ENCODE measurements at regions not wholly inside any gene's neighbourhood (a gene's known extent, or its start where the extent isn't known, plus 50 kb on each side); places are given as distances from the start of the nearest gene placed in this dataset.

DNA sequence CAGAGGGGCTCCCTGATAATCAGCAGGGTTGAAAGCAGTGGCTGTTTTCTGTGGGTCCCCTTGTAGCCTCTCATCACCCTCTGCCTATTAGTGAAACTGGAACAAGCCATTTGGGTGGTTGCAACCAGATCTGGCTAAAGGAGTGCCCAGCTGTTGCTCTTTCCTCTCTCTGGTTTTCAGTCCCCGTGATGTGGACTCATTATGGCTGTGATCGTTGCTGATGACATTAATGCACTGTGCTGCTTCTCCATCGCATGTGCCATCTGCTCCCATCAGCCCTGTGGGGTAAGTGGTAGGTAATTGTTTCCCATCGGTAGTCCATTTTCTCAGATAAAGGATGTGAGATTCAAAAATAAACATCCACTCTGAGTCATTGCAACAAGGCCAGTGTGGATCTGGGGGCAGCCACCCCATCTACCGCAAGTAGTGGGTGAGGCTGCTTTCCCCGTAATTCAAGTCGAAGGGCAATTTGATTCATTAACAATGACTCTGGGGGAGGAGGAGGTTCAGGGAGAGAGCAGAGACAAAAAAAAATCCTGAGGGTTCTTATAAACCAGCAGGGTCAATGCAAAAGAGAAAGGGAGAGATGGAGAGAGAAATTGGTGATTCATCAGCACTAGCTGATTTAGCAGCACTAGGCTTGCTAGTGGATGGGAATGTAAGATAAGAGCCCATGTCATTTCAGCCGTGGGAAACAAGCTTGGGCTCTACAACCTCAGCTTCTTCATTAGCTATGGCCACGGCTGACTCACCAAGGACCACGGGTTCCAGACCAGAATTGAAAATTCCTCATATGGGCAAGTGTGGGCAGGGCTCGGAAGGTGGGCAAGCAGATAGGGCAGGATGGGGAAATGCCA lies 357.8 kb downstream of the MID1IP1 start:
- DNase-seq: no peak
- H3K4me3 ChIP-seq (ENCODE audit: insufficient read depth, low read depth, low read length, poor library complexity, severe bottlenecking): no peak overlapping the region
- H3K27ac ChIP-seq (ENCODE audit: insufficient read depth, low read length, poor library complexity, severe bottlenecking): no peak overlapping the region
- H3K27me3 ChIP-seq (replicated peaks; ENCODE audit: control insufficient read depth, insufficient read depth, low read length, poor library complexity, severe bottlenecking): peaks cover 4% of the 10 kb centered on the region
- no peaks in the 10 kb centered on the region for H3K36me3 ChIP-seq (ENCODE audit: control insufficient read depth, insufficient read depth, low read length)
- no peaks in the 10 kb centered on the region for H3K9me3 ChIP-seq (ENCODE audit: control insufficient read depth, low read length)
- no peaks in the 10 kb centered on the region for H3K4me1 ChIP-seq (ENCODE audit: control insufficient read depth, insufficient read depth, low read length, poor library complexity, severe bottlenecking)

DNA sequence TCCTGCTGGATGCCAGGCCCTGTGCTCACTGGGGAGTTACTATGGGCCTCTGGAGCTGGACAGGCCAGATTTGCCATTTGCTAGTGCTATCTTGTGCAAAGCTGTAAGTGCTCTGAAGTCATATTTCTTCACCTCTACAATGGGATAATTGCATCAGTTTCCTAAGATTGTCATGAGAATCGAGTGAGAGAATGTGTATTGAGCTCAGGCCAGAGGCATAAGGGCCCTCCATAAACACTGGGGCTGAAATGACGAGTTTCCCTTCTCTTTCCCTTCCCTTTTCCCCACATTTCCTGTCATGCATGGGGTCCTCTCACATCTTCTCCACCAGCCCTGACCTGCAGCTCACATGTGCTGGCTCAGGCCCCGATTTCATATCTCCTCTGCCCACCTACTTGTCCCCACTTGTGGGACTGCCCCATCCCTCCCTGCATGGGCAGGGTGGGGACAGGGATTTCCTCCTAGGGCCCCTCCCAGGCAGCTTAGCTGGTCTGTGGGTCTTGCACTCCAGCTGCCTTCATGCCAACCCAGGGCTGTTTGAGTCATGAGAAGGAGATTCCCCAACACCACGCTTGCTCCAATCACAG lies 358.8 kb downstream of the MID1IP1 start:
- peaks cover 4% of the 10 kb centered on the region for H3K27me3 ChIP-seq (replicated peaks; ENCODE audit: control insufficient read depth, insufficient read depth, low read length, poor library complexity, severe bottlenecking)
- no peak overlapping the region for H3K27ac ChIP-seq (ENCODE audit: insufficient read depth, low read length, poor library complexity, severe bottlenecking)
- no peaks in the 10 kb centered on the region for H3K9me3 ChIP-seq (ENCODE audit: control insufficient read depth, low read length)
- H3K36me3 ChIP-seq (ENCODE audit: control insufficient read depth, insufficient read depth, low read length): no peaks in the 10 kb centered on the region
- no peak overlapping the region for H3K4me3 ChIP-seq (ENCODE audit: insufficient read depth, low read depth, low read length, poor library complexity, severe bottlenecking)
- H3K4me1 ChIP-seq (ENCODE audit: control insufficient read depth, insufficient read depth, low read length, poor library complexity, severe bottlenecking): no peaks in the 10 kb centered on the region
- no peak for DNase-seq

DNA sequence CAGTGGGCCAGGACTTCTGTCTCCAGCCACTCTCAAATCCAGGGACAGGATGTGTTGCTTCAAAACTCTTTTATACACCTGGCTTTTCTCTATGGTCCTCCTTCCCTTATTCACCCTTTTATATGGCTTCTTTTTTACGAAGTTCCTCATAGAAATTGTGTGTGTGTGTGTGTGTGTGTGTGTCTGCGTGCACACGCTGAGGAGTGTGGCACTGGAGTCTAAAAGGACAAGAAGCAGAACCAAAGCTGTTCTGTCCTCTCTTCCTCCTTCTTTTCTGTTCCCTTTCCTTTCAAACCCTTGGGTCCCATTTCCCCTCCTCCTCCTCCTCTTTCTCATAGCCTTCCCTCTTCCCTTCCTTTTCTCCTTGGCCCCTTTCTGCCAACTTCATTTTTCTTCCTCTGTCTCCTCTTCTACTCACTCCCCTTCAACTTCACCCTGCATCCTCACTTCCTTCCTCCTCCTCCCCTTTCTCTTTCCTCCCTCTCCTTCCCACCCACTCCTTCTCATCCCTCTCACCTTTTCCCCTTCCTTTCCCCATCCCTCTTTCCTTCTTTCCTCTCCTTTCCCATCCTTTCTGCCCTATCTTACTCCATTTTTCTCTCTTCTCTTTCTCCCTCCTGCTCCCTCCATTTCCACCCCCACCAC lies 360.5 kb downstream of the MID1IP1 start:
- Histone ChIP-seq H3K27me3 (replicated peaks; ENCODE audit: control insufficient read depth, insufficient read depth, low read length, poor library complexity, severe bottlenecking) (peaks cover 4% of the 10 kb centered on the region), H3K4me3 (ENCODE audit: insufficient read depth, low read depth, low read length, poor library complexity, severe bottlenecking) (no peak overlapping the region), H3K4me1 (ENCODE audit: control insufficient read depth, insufficient read depth, low read length, poor library complexity, severe bottlenecking) (no peaks in the 10 kb centered on the region), H3K27ac (ENCODE audit: insufficient read depth, low read length, poor library complexity, severe bottlenecking) (no peak overlapping the region), H3K9me3 (ENCODE audit: control insufficient read depth, low read length) (no peaks in the 10 kb centered on the region), H3K36me3 (ENCODE audit: control insufficient read depth, insufficient read depth, low read length) (no peaks in the 10 kb centered on the region)
- no peak for DNase-seq

DNA sequence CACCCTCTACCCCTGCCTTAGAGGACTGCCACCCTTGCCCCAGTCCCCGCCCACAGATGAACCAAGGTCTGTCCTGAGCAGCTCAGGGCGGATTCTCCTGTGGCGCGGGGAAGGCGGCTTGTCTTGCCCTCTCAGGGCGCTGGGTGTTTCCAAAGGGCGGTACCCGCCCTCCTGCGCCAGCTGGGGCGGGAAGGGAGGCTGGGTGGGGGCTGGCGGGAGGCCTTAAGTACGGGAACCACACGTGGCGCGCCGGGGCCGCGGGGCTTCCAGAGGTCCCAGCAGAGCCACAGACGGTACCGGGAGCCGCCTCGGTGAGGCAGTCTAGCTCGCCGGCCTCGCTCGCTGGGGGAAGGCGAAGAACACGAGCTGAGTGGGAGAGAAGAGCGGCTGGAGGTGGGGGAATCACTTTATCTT lies 361.1 kb downstream of the MID1IP1 start:
- H3K27ac ChIP-seq (ENCODE audit: insufficient read depth, low read length, poor library complexity, severe bottlenecking): no peak overlapping the region
- no peaks in the 10 kb centered on the region for H3K36me3 ChIP-seq (ENCODE audit: control insufficient read depth, insufficient read depth, low read length)
- H3K27me3 ChIP-seq (replicated peaks; ENCODE audit: control insufficient read depth, insufficient read depth, low read length, poor library complexity, severe bottlenecking): peaks cover 4% of the 10 kb centered on the region
- no peak overlapping the region for H3K4me3 ChIP-seq (ENCODE audit: insufficient read depth, low read depth, low read length, poor library complexity, severe bottlenecking)
- no peaks in the 10 kb centered on the region for H3K4me1 ChIP-seq (ENCODE audit: control insufficient read depth, insufficient read depth, low read length, poor library complexity, severe bottlenecking)
- no peaks in the 10 kb centered on the region for H3K9me3 ChIP-seq (ENCODE audit: control insufficient read depth, low read length)
- peak in 2 of 3 donors; percentile 5 to 11 for DNase-seq

DNA sequence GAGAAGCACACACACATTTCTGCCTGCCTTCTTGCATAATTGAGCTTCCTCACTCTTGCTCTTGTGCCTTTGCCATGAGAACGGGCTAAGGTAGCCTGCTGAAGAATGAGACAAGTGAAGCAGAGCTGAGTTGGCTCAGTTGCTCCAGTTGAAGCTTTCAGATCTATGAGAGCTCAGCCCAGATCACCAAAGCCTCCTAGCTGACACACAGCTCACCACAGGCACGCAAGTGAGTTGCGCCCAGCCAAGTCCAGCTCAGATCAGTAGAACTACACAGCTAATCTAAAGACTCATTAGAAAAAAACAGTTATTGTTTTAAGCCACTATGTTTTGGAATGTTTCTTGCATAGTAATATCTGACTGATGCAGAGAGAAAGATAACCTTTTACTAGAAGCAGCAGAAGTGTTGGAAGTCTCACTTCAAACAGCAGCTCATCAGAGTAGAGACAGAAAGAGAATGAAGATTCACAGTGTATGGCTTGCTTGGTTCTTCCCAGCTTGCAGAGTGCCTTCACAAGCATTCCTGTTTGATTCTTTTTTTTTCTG lies 362.4 kb downstream of the MID1IP1 start:
- no peaks in the 10 kb centered on the region for H3K4me1 ChIP-seq (ENCODE audit: control insufficient read depth, insufficient read depth, low read length, poor library complexity, severe bottlenecking)
- no peak overlapping the region for H3K27ac ChIP-seq (ENCODE audit: insufficient read depth, low read length, poor library complexity, severe bottlenecking)
- no peaks in the 10 kb centered on the region for H3K9me3 ChIP-seq (ENCODE audit: control insufficient read depth, low read length)
- no peak overlapping the region for H3K4me3 ChIP-seq (ENCODE audit: insufficient read depth, low read depth, low read length, poor library complexity, severe bottlenecking)
- H3K27me3 ChIP-seq (replicated peaks; ENCODE audit: control insufficient read depth, insufficient read depth, low read length, poor library complexity, severe bottlenecking): peaks cover 4% of the 10 kb centered on the region
- no peak for DNase-seq
- H3K36me3 ChIP-seq (ENCODE audit: control insufficient read depth, insufficient read depth, low read length): no peaks in the 10 kb centered on the region

DNA sequence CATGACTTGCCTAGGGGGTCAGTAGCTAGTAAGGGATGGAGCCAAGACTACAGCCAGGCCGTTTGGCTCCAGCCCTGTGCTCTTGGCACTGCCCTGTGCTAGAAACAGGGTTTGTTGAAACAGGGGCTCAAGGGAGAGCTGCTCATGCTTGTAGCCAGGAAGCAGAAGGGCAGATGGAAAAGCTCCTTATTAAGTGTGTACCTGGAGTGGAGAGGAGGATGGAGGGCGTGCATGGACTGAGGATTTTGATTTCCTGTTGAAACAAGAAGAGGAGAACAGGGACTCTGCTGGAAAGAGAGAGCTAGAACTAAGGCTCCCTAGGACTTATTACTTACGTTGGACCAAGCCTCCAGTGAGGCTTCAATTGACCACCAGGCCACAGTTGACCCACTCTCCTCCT lies 363.0 kb downstream of the MID1IP1 start:
- no peak overlapping the region for H3K27ac ChIP-seq (ENCODE audit: insufficient read depth, low read length, poor library complexity, severe bottlenecking)
- DNase-seq: no peak
- no peaks in the 10 kb centered on the region for H3K36me3 ChIP-seq (ENCODE audit: control insufficient read depth, insufficient read depth, low read length)
- H3K4me1 ChIP-seq (ENCODE audit: control insufficient read depth, insufficient read depth, low read length, poor library complexity, severe bottlenecking): no peaks in the 10 kb centered on the region
- H3K4me3 ChIP-seq (ENCODE audit: insufficient read depth, low read depth, low read length, poor library complexity, severe bottlenecking): no peak overlapping the region
- H3K9me3 ChIP-seq (ENCODE audit: control insufficient read depth, low read length): no peaks in the 10 kb centered on the region
- H3K27me3 ChIP-seq (replicated peaks; ENCODE audit: control insufficient read depth, insufficient read depth, low read length, poor library complexity, severe bottlenecking): peaks cover 4% of the 10 kb centered on the region

DNA sequence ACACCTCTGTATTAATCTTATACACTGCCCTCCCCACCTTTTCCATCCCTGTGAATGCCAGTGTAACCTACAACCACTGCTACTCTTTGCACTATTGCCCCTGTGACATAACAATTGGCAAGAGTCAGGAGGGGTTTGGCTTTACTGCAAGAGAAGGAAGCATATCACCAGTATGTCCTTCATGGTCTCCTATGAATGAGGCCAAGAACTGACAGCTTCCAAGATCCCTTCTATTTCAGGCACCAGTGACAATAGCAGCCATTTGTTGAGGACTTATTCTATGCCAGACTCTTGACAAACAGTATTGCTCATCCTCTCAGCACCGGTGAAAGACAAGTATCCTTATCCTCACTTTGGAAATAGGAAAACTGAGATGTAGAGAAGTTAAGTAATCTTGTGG lies 363.9 kb downstream of the MID1IP1 start:
- no peak for DNase-seq
- Histone ChIP-seq H3K4me3 (ENCODE audit: insufficient read depth, low read depth, low read length, poor library complexity, severe bottlenecking) (no peak overlapping the region), H3K4me1 (ENCODE audit: control insufficient read depth, insufficient read depth, low read length, poor library complexity, severe bottlenecking) (no peaks in the 10 kb centered on the region), H3K27me3 (replicated peaks; ENCODE audit: control insufficient read depth, insufficient read depth, low read length, poor library complexity, severe bottlenecking) (peaks cover 4% of the 10 kb centered on the region), H3K27ac (ENCODE audit: insufficient read depth, low read length, poor library complexity, severe bottlenecking) (no peak overlapping the region), H3K36me3 (ENCODE audit: control insufficient read depth, insufficient read depth, low read length) (no peaks in the 10 kb centered on the region), H3K9me3 (ENCODE audit: control insufficient read depth, low read length) (no peaks in the 10 kb centered on the region)

DNA sequence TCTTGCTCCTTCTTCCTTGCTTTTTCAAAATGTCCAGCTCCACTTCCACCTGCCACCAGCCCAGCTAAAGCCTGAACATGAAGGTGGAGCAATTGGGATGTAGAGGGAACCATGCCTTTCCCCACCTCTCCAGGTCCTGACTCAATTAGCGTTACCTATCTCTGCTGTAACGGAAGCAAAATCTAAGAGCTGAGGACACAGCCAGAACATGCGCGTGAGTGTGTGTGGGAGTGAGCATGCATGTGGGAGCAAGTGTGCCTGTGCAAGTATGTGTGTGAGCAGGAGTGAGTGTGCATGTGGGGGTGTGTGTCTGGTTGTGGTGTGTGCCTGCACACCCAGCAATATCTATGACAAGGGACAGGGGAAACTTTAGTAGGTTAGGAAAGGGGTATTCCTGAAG lies 364.5 kb downstream of the MID1IP1 start:
- no peaks in the 10 kb centered on the region for H3K4me1 ChIP-seq (ENCODE audit: control insufficient read depth, insufficient read depth, low read length, poor library complexity, severe bottlenecking)
- H3K36me3 ChIP-seq (ENCODE audit: control insufficient read depth, insufficient read depth, low read length): no peaks in the 10 kb centered on the region
- H3K9me3 ChIP-seq (ENCODE audit: control insufficient read depth, low read length): no peaks in the 10 kb centered on the region
- H3K27ac ChIP-seq (ENCODE audit: insufficient read depth, low read length, poor library complexity, severe bottlenecking): no peak overlapping the region
- H3K27me3 ChIP-seq (replicated peaks; ENCODE audit: control insufficient read depth, insufficient read depth, low read length, poor library complexity, severe bottlenecking): no peaks in the 10 kb centered on the region
- H3K4me3 ChIP-seq (ENCODE audit: insufficient read depth, low read depth, low read length, poor library complexity, severe bottlenecking): no peak overlapping the region
- DNase-seq: no peak

DNA sequence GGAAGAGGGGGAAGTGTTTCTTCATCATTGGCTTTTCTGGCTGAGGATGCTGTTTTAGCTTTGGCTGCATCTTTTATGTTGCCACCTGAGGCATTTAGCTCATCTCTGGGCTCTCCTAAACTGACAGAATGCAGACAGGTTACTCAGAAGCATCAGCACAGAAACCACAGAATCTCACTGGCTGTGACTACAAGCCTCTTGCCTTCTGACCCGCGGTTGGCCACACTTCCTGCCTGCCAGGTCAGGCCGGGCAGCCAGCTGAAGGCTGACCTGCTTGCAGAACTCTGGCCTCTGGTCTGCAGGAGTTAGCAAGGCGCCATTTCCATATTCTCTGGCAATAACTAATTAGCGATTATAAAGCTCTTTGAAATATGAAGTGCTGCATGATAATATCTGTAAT lies 366.5 kb downstream of the MID1IP1 start:
- H3K9me3 ChIP-seq (ENCODE audit: control insufficient read depth, low read length): no peaks in the 10 kb centered on the region
- H3K36me3 ChIP-seq (ENCODE audit: control insufficient read depth, insufficient read depth, low read length): no peaks in the 10 kb centered on the region
- H3K4me3 ChIP-seq (ENCODE audit: insufficient read depth, low read depth, low read length, poor library complexity, severe bottlenecking): no peak overlapping the region
- no peak for DNase-seq
- H3K27ac ChIP-seq (ENCODE audit: insufficient read depth, low read length, poor library complexity, severe bottlenecking): no peak overlapping the region
- H3K27me3 ChIP-seq (replicated peaks; ENCODE audit: control insufficient read depth, insufficient read depth, low read length, poor library complexity, severe bottlenecking): no peaks in the 10 kb centered on the region
- H3K4me1 ChIP-seq (ENCODE audit: control insufficient read depth, insufficient read depth, low read length, poor library complexity, severe bottlenecking): no peaks in the 10 kb centered on the region

DNA sequence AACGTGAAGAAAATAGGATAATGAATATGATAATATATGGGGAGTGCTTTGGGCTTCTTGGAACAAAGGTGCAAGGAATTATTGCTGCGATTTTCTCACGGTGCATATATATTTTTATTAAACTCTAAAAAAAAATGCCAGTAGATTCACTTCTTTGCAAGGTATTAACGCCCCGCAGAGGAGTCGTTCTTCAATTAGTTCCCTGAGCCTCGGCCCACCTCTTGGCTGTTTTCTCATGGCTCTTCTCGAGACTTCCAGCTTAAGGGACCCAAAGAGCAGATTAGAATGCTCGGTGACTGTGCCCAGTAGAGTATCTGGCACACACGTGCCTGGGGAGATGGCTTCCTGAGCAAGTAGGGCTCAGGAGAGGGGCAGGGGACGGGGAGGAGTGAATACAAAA lies 367.4 kb downstream of the MID1IP1 start:
- no peaks in the 10 kb centered on the region for H3K4me1 ChIP-seq (ENCODE audit: control insufficient read depth, insufficient read depth, low read length, poor library complexity, severe bottlenecking)
- H3K4me3 ChIP-seq (ENCODE audit: insufficient read depth, low read depth, low read length, poor library complexity, severe bottlenecking): no peak overlapping the region
- no peaks in the 10 kb centered on the region for H3K9me3 ChIP-seq (ENCODE audit: control insufficient read depth, low read length)
- H3K27me3 ChIP-seq (replicated peaks; ENCODE audit: control insufficient read depth, insufficient read depth, low read length, poor library complexity, severe bottlenecking): no peaks in the 10 kb centered on the region
- DNase-seq: no peak
- H3K36me3 ChIP-seq (ENCODE audit: control insufficient read depth, insufficient read depth, low read length): no peaks in the 10 kb centered on the region
- H3K27ac ChIP-seq (ENCODE audit: insufficient read depth, low read length, poor library complexity, severe bottlenecking): no peak overlapping the region
